Vagina (tissue), 2 donors: ENCODE measurements at regions not wholly inside any gene's neighbourhood (a gene's known extent, or its start where the extent isn't known, plus 50 kb on each side); places are given as distances from the start of the nearest gene placed in this dataset.

ENCODE experiments used
- CTCF ChIP-seq, 3 experiments: fragments of 450-650 bp in 2 of 3; fragments of 200-600 bp in 1 of 3; sonication (generic) in 1 of 3; IDR thresholded peaks; one replicate each; pipeline ENCODE4 v1.5.1; 2017 to 2019; ENCODE audit warnings: antibody characterized with exemption in 3 of 3, mild to moderate bottlenecking in 2 of 3, moderate library complexity in 2 of 3
- POLR2A ChIP-seq, 2 donors: fragments of 450-650 bp; IDR thresholded peaks; one replicate each; pipeline ENCODE4 v1.6.1; 2017; ENCODE audit warnings: antibody characterized with exemption in 2 of 2, mild to moderate bottlenecking in 2 of 2, moderate library complexity in 2 of 2
- POLR2AphosphoS5 ChIP-seq, 2 donors: sonication (generic); formaldehyde crosslinking; IDR thresholded peaks; one replicate each; pipeline ENCODE4 v1.9.0; 2017; ENCODE audit warnings: antibody characterized with exemption in 2 of 2, mild to moderate bottlenecking in 2 of 2, low read depth in 1 of 2; ENCODE audit not compliant: insufficient read depth in 1 of 2

- TF ChIP-seq CTCF (IDR thresholded peaks at IDR 0.05) = no peak
- TF ChIP-seq POLR2A (IDR thresholded peaks at IDR 0.05) = no peak
- no peak for TF ChIP-seq POLR2AphosphoS5 (IDR thresholded peaks at IDR 0.05; ENCODE audit: insufficient read depth in 1 of 2, low read depth in 1 of 2)
These were observed 150.9 kb downstream of the C9orf50 start for GRCh38 chr9:129469988-129470316.
